ENCODE measurements at regions not wholly inside any gene's neighbourhood (a gene's known extent, or its start where the extent isn't known, plus 50 kb on each side); places are given as distances from the start of the nearest gene placed in this dataset.

DNA sequence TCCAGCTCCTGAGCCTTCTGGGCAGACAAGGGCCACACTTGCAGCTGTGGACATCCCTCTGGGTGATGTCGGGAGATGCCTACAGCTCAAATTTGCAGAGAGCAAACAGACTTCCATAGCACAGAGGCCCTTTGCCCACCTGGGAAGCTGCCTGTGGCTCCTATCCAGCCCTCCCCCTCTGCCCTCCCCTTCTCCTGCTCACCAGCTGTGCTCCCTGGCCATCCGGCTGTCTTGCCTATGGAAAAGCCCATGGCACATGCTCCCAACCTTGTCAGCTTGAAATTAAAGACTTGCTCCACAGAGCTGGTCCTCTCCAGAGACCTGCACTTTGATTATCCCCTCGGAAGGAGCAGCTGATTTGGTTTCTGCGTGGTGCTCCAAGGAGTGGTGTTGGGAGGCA lies 118.9 kb upstream of the NECTIN1 start:
- ChIA-PET CTCF (interaction anchor here (0.6 kb wide), 1 partner anchor 34 kb away, joined by 3 read pairs; no protein-coding TSS in a partner anchor), POLR2A (no interaction called here)
- intact Hi-C loops (cut with micrococcal nuclease) (no loop called here), dilution Hi-C loops (cut with MboI; ENCODE audit: extremely low pct_ligation_motif_present, low sequenced_read_pairs) (no loop called here)
- no peak overlapping the region for H3K4me3 ChIP-seq (replicated peaks in 1 of 3; ENCODE audit: insufficient read depth in 1 of 3, low read depth in 1 of 3, low read length in 3 of 3)
- no peaks in the 10 kb centered on the region for H4K20me1 ChIP-seq (replicated peaks; ENCODE audit: control insufficient read depth, extremely low read depth, insufficient read depth, low read length)
- H3K27me3 ChIP-seq (ENCODE audit: control insufficient read depth in 2 of 2, insufficient read depth in 2 of 2, low read length in 2 of 2): no peaks in the 10 kb centered on the region
- H3K9me3 ChIP-seq (replicated peaks; ENCODE audit: control insufficient read depth, insufficient read depth, low read length): no peaks in the 10 kb centered on the region
- TF ChIP-seq POLR2AphosphoS5 (IDR thresholded peaks at IDR 0.05; ENCODE audit: insufficient read depth, low read depth, low read length) (no peak), JUN (IDR thresholded peaks at IDR 0.05; ENCODE audit: borderline replicate concordance, insufficient read depth, insufficient read length, low read depth) (no peak), POLR2A (IDR thresholded peaks at IDR 0.05; ENCODE audit: low read depth, low read length) (no peak), EZH2 (IDR thresholded peaks at IDR 0.05; ENCODE audit: borderline replicate concordance, low read depth, low read length, severe bottlenecking) (no peak), GATA2 (IDR thresholded peaks at IDR 0.05; ENCODE audit: insufficient read depth, insufficient read length, low read depth, low read length) (no peak), FOS (IDR thresholded peaks at IDR 0.05; ENCODE audit: borderline replicate concordance, insufficient read depth, low read length) (no peak), MYC (IDR thresholded peaks at IDR 0.05; ENCODE audit: low read depth, low read length) (no peak)
- TF ChIP-seq, protein P1, sequence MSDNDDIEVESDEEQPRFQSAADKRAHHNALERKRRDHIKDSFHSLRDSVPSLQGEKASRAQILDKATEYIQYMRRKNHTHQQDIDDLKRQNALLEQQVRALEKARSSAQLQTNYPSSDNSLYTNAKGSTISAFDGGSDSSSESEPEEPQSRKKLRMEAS (IDR thresholded peaks at IDR 0.05; ENCODE audit: insufficient read depth, insufficient read length): no peak
- TF ChIP-seq, protein P2, sequence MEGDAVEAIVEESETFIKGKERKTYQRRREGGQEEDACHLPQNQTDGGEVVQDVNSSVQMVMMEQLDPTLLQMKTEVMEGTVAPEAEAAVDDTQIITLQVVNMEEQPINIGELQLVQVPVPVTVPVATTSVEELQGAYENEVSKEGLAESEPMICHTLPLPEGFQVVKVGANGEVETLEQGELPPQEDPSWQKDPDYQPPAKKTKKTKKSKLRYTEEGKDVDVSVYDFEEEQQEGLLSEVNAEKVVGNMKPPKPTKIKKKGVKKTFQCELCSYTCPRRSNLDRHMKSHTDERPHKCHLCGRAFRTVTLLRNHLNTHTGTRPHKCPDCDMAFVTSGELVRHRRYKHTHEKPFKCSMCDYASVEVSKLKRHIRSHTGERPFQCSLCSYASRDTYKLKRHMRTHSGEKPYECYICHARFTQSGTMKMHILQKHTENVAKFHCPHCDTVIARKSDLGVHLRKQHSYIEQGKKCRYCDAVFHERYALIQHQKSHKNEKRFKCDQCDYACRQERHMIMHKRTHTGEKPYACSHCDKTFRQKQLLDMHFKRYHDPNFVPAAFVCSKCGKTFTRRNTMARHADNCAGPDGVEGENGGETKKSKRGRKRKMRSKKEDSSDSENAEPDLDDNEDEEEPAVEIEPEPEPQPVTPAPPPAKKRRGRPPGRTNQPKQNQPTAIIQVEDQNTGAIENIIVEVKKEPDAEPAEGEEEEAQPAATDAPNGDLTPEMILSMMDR (IDR thresholded peaks at IDR 0.05; ENCODE audit: extremely low read depth in 1 of 2, insufficient read depth in 1 of 2, low read depth in 1 of 2, low read length in 2 of 2): no peak
- H3K4me1 ChIP-seq (ENCODE audit: control insufficient read depth, extremely low read depth, insufficient read depth, low read length): no peaks in the 10 kb centered on the region
- H3K36me3 ChIP-seq (ENCODE audit: control insufficient read depth in 2 of 2, extremely low read depth in 1 of 2, insufficient read depth in 2 of 2, low read length in 2 of 2): no peaks in the 10 kb centered on the region
- DNase-seq (ENCODE audit: low read depth, low spot score): no peak
- no peak overlapping the region for H3K4me2 ChIP-seq (ENCODE audit: insufficient read depth, low read length)
- H3K9me1 ChIP-seq (replicated peaks; ENCODE audit: control insufficient read depth, extremely low read depth, insufficient read depth, low read length): no peaks in the 10 kb centered on the region
- H3K27ac ChIP-seq (ENCODE audit: insufficient read depth, low read depth, low read length): no peak overlapping the region
- H3K79me2 ChIP-seq (ENCODE audit: control insufficient read depth, insufficient read depth, low read length): no peaks in the 10 kb centered on the region
- H3K9ac ChIP-seq (replicated peaks; ENCODE audit: extremely low read depth, insufficient read depth, low read length): no peak overlapping the region
- BruUV-seq (replicated peaks): no TSS peak
- no peak overlapping the region for H2AFZ ChIP-seq (ENCODE audit: low read depth, low read length)
- no peak for FAIRE-seq

All from endothelial cell of umbilical vein (primary cell).